ENCODE measurements at regions not wholly inside any gene's neighbourhood (a gene's known extent, or its start where the extent isn't known, plus 50 kb on each side); places are given as distances from the start of the nearest gene placed in this dataset.

- TF ChIP-seq, protein P1, sequence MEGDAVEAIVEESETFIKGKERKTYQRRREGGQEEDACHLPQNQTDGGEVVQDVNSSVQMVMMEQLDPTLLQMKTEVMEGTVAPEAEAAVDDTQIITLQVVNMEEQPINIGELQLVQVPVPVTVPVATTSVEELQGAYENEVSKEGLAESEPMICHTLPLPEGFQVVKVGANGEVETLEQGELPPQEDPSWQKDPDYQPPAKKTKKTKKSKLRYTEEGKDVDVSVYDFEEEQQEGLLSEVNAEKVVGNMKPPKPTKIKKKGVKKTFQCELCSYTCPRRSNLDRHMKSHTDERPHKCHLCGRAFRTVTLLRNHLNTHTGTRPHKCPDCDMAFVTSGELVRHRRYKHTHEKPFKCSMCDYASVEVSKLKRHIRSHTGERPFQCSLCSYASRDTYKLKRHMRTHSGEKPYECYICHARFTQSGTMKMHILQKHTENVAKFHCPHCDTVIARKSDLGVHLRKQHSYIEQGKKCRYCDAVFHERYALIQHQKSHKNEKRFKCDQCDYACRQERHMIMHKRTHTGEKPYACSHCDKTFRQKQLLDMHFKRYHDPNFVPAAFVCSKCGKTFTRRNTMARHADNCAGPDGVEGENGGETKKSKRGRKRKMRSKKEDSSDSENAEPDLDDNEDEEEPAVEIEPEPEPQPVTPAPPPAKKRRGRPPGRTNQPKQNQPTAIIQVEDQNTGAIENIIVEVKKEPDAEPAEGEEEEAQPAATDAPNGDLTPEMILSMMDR (IDR thresholded peaks at IDR 0.05) = no peak
- no peak for TF ChIP-seq POLR2A (IDR thresholded peaks at IDR 0.05)
- TF ChIP-seq POLR2AphosphoS5 (IDR thresholded peaks at IDR 0.05) = no peak
Observed at GRCh38 chr5:57611177-57611576, 128.6 kb upstream of the ACTBL2 start.
